H9 (cell line): ENCODE measurements at regions not wholly inside any gene's neighbourhood (a gene's known extent, or its start where the extent isn't known, plus 50 kb on each side); places are given as distances from the start of the nearest gene placed in this dataset.

Experiments
- DNase-seq: peaks from one replicate; pipeline ENCODE4 v3.0.0-alpha.2; 2017
- H2AFZ ChIP-seq: one replicate; pipeline ENCODE4 v1.6.1; 2013; ENCODE audit warnings: mild to moderate bottlenecking, low read length, control low read depth, moderate library complexity
- H2AK5ac ChIP-seq: 2 replicates; pipeline ENCODE4 v1.6.1; 2013; ENCODE audit warnings: low read length, control low read depth, mixed read lengths; ENCODE audit not compliant: insufficient read length
- H2BK120ac ChIP-seq: one replicate; pipeline ENCODE4 v1.6.1; 2013; ENCODE audit warnings: low read depth, mild to moderate bottlenecking, low read length, control low read depth, inconsistent platforms; ENCODE audit not compliant: poor library complexity, severe bottlenecking
- H2BK12ac ChIP-seq: 2 replicates; pipeline ENCODE4 v1.6.1; 2013; ENCODE audit warnings: low read length, control low read depth, mixed read lengths, low read depth; ENCODE audit not compliant: insufficient read length
- H2BK15ac ChIP-seq: 2 replicates; pipeline ENCODE4 v1.6.1; 2013; ENCODE audit warnings: low read depth, low read length, control low read depth
- H2BK20ac ChIP-seq: one replicate; pipeline ENCODE4 v1.6.1; 2013; ENCODE audit warnings: low read depth, mild to moderate bottlenecking, low read length, control low read depth, inconsistent platforms; ENCODE audit not compliant: poor library complexity, severe bottlenecking
- H2BK5ac ChIP-seq: 2 replicates; pipeline ENCODE4 v1.6.1; 2013; ENCODE audit warnings: low read length, control low read depth, mixed read lengths; ENCODE audit not compliant: insufficient read length
- H3K14ac ChIP-seq: 2 replicates; pipeline ENCODE4 v1.6.1; 2013; ENCODE audit warnings: low read length, control low read depth; ENCODE audit not compliant: insufficient read depth
- H3K18ac ChIP-seq: 2 replicates; pipeline ENCODE4 v1.6.1; 2013; ENCODE audit warnings: low read depth, mild to moderate bottlenecking, mixed read lengths, low read length, control low read depth; ENCODE audit not compliant: insufficient read length
- H3K23ac ChIP-seq: 2 replicates; pipeline ENCODE4 v1.6.1; 2013; ENCODE audit warnings: low read length, control low read depth, mixed read lengths, low read depth; ENCODE audit not compliant: insufficient read length
- H3K23me2 ChIP-seq: 2 replicates; pipeline ENCODE4 v1.6.1; 2013; ENCODE audit warnings: low read depth, mild to moderate bottlenecking, mixed read lengths, low read length, control low read depth; ENCODE audit not compliant: insufficient read length, poor library complexity, severe bottlenecking
- H3K27ac ChIP-seq: 2 replicates; pipeline ENCODE4 v1.5.1; 2013; ENCODE audit warnings: low read length, control low read depth, mixed read lengths, low read depth; ENCODE audit not compliant: insufficient read length
- H3K27me3 ChIP-seq: 2 replicates; pipeline ENCODE4 v1.6.1; 2013; ENCODE audit warnings: low read length, control low read depth, inconsistent platforms; ENCODE audit not compliant: insufficient read depth
- H3K4ac ChIP-seq: 2 replicates; pipeline ENCODE4 v1.6.1; 2013; ENCODE audit warnings: low read depth, mild to moderate bottlenecking, control low read depth, inconsistent platforms, low read length, moderate library complexity
- H3K4me1 ChIP-seq: 2 replicates; pipeline ENCODE4 v1.6.1; 2013; ENCODE audit warnings: low read length, control low read depth, inconsistent platforms; ENCODE audit not compliant: insufficient read depth
- H3K4me2 ChIP-seq: 2 replicates; pipeline ENCODE4 v1.6.1; 2013; ENCODE audit warnings: low read length, control low read depth, mixed read lengths; ENCODE audit not compliant: insufficient read length, insufficient read depth
- H3K56ac ChIP-seq: 2 replicates; pipeline ENCODE4 v1.6.1; 2013; ENCODE audit warnings: low read depth, mild to moderate bottlenecking, mixed read lengths, low read length, control low read depth; ENCODE audit not compliant: insufficient read length
- H3K79me1 ChIP-seq: 2 replicates; pipeline ENCODE4 v1.6.1; 2013; ENCODE audit warnings: low read depth, mild to moderate bottlenecking, moderate library complexity, low read length, control low read depth, inconsistent platforms; ENCODE audit not compliant: insufficient read depth, poor library complexity, severe bottlenecking
- H3K79me2 ChIP-seq: 2 replicates; pipeline ENCODE4 v1.6.1; 2013; ENCODE audit warnings: low read length, control low read depth, inconsistent platforms; ENCODE audit not compliant: insufficient read depth
- H3K9ac ChIP-seq: 2 replicates; pipeline ENCODE4 v1.6.1; 2013; ENCODE audit warnings: low read length, control low read depth, mixed read lengths; ENCODE audit not compliant: insufficient read length; ENCODE audit errors: extremely low read depth
- H3K9me3 ChIP-seq: one replicate; pipeline ENCODE4 v1.6.1; 2013; ENCODE audit warnings: low read depth, low read length, inconsistent platforms; ENCODE audit not compliant: control insufficient read depth
- H3T11ph ChIP-seq: one replicate; pipeline ENCODE4 v1.6.1; 2013; ENCODE audit warnings: mild to moderate bottlenecking, low read length, control low read depth, inconsistent platforms
- H4K20me1 ChIP-seq: one replicate; pipeline ENCODE4 v1.6.1; 2013; ENCODE audit not compliant: control insufficient read depth, insufficient read length, insufficient read depth
- H4K5ac ChIP-seq: 2 replicates; pipeline ENCODE4 v1.6.1; 2013; ENCODE audit warnings: low read depth, mild to moderate bottlenecking, mixed read lengths, low read length, control low read depth; ENCODE audit not compliant: insufficient read length
- H4K8ac ChIP-seq: replicated peaks from 2 replicates; pipeline ENCODE4 v1.6.1; 2013; ENCODE audit warnings: low read length, control low read depth, mixed read lengths, low read depth; ENCODE audit not compliant: insufficient read length
- H4K91ac ChIP-seq: 2 replicates; pipeline ENCODE4 v1.6.1; 2013; ENCODE audit warnings: low read depth, mild to moderate bottlenecking, moderate library complexity, mixed read lengths, low read length, control low read depth; ENCODE audit not compliant: insufficient read length
- H3K27ac Mint-ChIP-seq, 3 experiments: 2 replicates in 2 of 3; 3 replicates in 1 of 3; pipeline ENCODE4 v1.8.0; 2020 to 2021; ENCODE audit warnings: mixed read lengths in 3 of 3, mild to moderate bottlenecking in 1 of 3, moderate library complexity in 1 of 3
- H3K27me3 Mint-ChIP-seq: 2 replicates; pipeline ENCODE4 v1.8.0; 2021; ENCODE audit warnings: low read depth, mild to moderate bottlenecking, moderate library complexity, mixed read lengths
- H3K36me3 Mint-ChIP-seq, 3 experiments: 2 replicates in 2 of 3; 3 replicates in 1 of 3; pipeline ENCODE4 v1.8.0; 2020 to 2021; ENCODE audit warnings: low read depth in 3 of 3, mixed read lengths in 3 of 3; ENCODE audit not compliant: insufficient read depth in 1 of 3
- H3K4me1 Mint-ChIP-seq, 2 experiments: 2 replicates each; pipeline ENCODE4 v1.8.0; 2020; ENCODE audit warnings: mixed read lengths in 2 of 2
- H3K4me3 Mint-ChIP-seq, 2 experiments: 2 replicates in 1 of 2; 3 replicates in 1 of 2; pipeline ENCODE4 v1.8.0; 2020 to 2021; ENCODE audit warnings: mild to moderate bottlenecking in 2 of 2, mixed read lengths in 2 of 2, moderate library complexity in 1 of 2
- H3K9me3 Mint-ChIP-seq, 2 experiments: 2 replicates in 1 of 2; 3 replicates in 1 of 2; pipeline ENCODE4 v1.8.0; 2020; ENCODE audit warnings: mild to moderate bottlenecking in 2 of 2, mixed read lengths in 2 of 2, moderate library complexity in 1 of 2
- CTCF ChIP-seq: fragments of 200-600 bp; sonication (generic); conservative IDR thresholded peaks from 3 replicates; pipeline ENCODE4 v1.8.0; 2021; ENCODE audit warnings: antibody characterized with exemption, mild to moderate bottlenecking
- WGBS: extraction: QIAGEN DNeasy Blood & Tissue Kit; methylation state at CpG from one replicate; pipeline ENCODE4 v1.1.7; 2013; ENCODE audit warnings: missing lambda C conversion rate, low lambda C conversion rate, mixed read lengths; ENCODE audit not compliant: insufficient read length; ENCODE audit errors: extremely low coverage; 5-methylcytosine and 5-hydroxymethylcytosine counted together

GRCh38 chr18:72155327-72155726, 388.8 kb downstream of the CBLN2 start:
- Histone ChIP-seq H3K23me2 (no peaks in the 10 kb centered on the region), H3T11ph (no peak overlapping the region), H3K9me3 (no peaks in the 10 kb centered on the region), H3K9ac (no peak overlapping the region), H2BK5ac (no peak overlapping the region), H3K4ac (no peak overlapping the region), H2AK5ac (no peak overlapping the region), H4K20me1 (no peaks in the 10 kb centered on the region), H2BK15ac (no peak overlapping the region), H3K79me2 (no peaks in the 10 kb centered on the region), H2BK12ac (no peak overlapping the region), H4K91ac (no peak overlapping the region), H2BK120ac (no peak overlapping the region), H3K23ac (no peak overlapping the region), H3K14ac (no peak overlapping the region), H4K5ac (no peak overlapping the region), H2AFZ (no peak overlapping the region), H3K4me2 (no peak overlapping the region), H3K27me3 (no peaks in the 10 kb centered on the region), H2BK20ac (no peak overlapping the region), H3K4me1 (no peaks in the 10 kb centered on the region), H3K27ac (no peak overlapping the region), H3K18ac (no peak overlapping the region), H3K79me1 (no peaks in the 10 kb centered on the region), H3K56ac (no peak overlapping the region), H4K8ac (no peak overlapping the region)
- Mint-ChIP-seq H3K36me3 (no peaks in the 10 kb centered on the region), H3K4me1 (no peaks in the 10 kb centered on the region), H3K27me3 (no peaks in the 10 kb centered on the region), H3K9me3 (peaks cover 0 to 4% of the 10 kb centered on the region in 2 experiments; a peak in 2 of 5 replicates), H3K4me3 (no peak overlapping the region), H3K27ac (peak overlapping the region in 1 of 3 experiments; percentile 42; a peak in 1 of 7 replicates)
- TF ChIP-seq CTCF, result no peak
- no CpG with 5 or more reads among the region's 5 CpGs for WGBS
- no peak for DNase-seq
